OCI-LY1 (cell line): ENCODE measurements at regions not wholly inside any gene's neighbourhood (a gene's known extent, or its start where the extent isn't known, plus 50 kb on each side); places are given as distances from the start of the nearest gene placed in this dataset.

ENCODE experiments used
- H2AFZ ChIP-seq: fragments of 200-600 bp; sonication (generic), shearing (Covaris generic); 2 replicates; pipeline ENCODE4 v1.6.0; 2014; ENCODE audit warnings: antibody characterized with exemption, mild to moderate bottlenecking, low read length
- H3F3A ChIP-seq: fragments of 200-600 bp; sonication (generic), shearing (Covaris generic); 2 replicates; pipeline ENCODE4 v1.6.0; 2014; ENCODE audit warnings: mild to moderate bottlenecking, antibody characterized with exemption, low read length, moderate library complexity; ENCODE audit not compliant: insufficient read depth
- H3K27ac ChIP-seq: fragments of 200-600 bp; sonication (generic); 2 replicates; pipeline ENCODE4 v1.5.1; 2014; ENCODE audit warnings: low read length, mixed run types, mild to moderate bottlenecking, low read depth; ENCODE audit not compliant: poor library complexity, severe bottlenecking
- H3K27me3 ChIP-seq: fragments of 200-600 bp; sonication (generic); 2 replicates; pipeline ENCODE4 v1.6.0; 2014; ENCODE audit warnings: antibody characterized with exemption, mild to moderate bottlenecking, low read length, moderate library complexity; ENCODE audit not compliant: insufficient read depth
- H3K36me3 ChIP-seq: fragments of 200-600 bp; sonication (generic); 2 replicates; pipeline ENCODE4 v1.6.1; 2014; ENCODE audit warnings: mild to moderate bottlenecking, antibody characterized with exemption, low read length, moderate library complexity, mixed read lengths; ENCODE audit not compliant: insufficient read depth
- H3K4me1 ChIP-seq: fragments of 200-600 bp; sonication (generic); 2 replicates; pipeline ENCODE4 v1.5.1; 2014; ENCODE audit warnings: mild to moderate bottlenecking, low read length, moderate library complexity; ENCODE audit not compliant: insufficient read depth, severe bottlenecking
- H3K4me2 ChIP-seq: fragments of 200-600 bp; sonication (generic), shearing (Covaris generic); 2 replicates; pipeline ENCODE4 v1.6.1; 2014; ENCODE audit warnings: low read length
- H3K4me3 ChIP-seq: fragments of 200-600 bp; sonication (generic); 2 replicates; pipeline ENCODE4 v1.5.1; 2014; ENCODE audit warnings: low read length, low read depth, mild to moderate bottlenecking, mixed read lengths; ENCODE audit not compliant: poor library complexity, severe bottlenecking
- H3K79me2 ChIP-seq: fragments of 200-600 bp; shearing (Covaris generic); 2 replicates; pipeline ENCODE4 v1.6.1; 2016; ENCODE audit warnings: mixed run types, low read length, mixed read lengths; ENCODE audit not compliant: insufficient read depth
- H3K9ac ChIP-seq: fragments of 200-600 bp; sonication (generic), shearing (Covaris generic); 2 replicates; pipeline ENCODE4 v1.6.1; 2014; ENCODE audit warnings: mild to moderate bottlenecking, low read length, mixed read lengths
- H3K9me2 ChIP-seq: fragments of 200-600 bp; sonication (generic), shearing (Covaris generic); 2 replicates; pipeline ENCODE4 v1.6.1; 2014; ENCODE audit warnings: low read depth, mild to moderate bottlenecking, low read length, mixed read lengths
- H3K9me3 ChIP-seq: fragments of 200-600 bp; shearing (Covaris generic); 2 replicates; pipeline ENCODE4 v1.6.1; 2014; ENCODE audit warnings: low read length, mixed read lengths
- H4K20me1 ChIP-seq: fragments of 200-600 bp; sonication (generic), shearing (Covaris generic); 2 replicates; pipeline ENCODE4 v1.6.0; 2016; ENCODE audit warnings: mild to moderate bottlenecking, low read length; ENCODE audit not compliant: insufficient read depth
- EZH2 ChIP-seq: fragments of 200-600 bp; sonication (generic), shearing (Covaris generic); IDR thresholded peaks from 2 replicates; pipeline ENCODE4 v1.8.0; 2017; ENCODE audit warnings: borderline replicate concordance, mixed run types, mild to moderate bottlenecking, antibody characterized with exemption, low read length, moderate library complexity, mixed read lengths
- TF ChIP-seq, protein P1 (sequence below): fragments of 200-600 bp; sonication (generic), shearing (Covaris generic); IDR thresholded peaks from 2 replicates; pipeline ENCODE4 v1.5.1; 2017; ENCODE audit warnings: mild to moderate bottlenecking, antibody characterized with exemption, low read length, moderate library complexity, mixed read lengths

DNA sequence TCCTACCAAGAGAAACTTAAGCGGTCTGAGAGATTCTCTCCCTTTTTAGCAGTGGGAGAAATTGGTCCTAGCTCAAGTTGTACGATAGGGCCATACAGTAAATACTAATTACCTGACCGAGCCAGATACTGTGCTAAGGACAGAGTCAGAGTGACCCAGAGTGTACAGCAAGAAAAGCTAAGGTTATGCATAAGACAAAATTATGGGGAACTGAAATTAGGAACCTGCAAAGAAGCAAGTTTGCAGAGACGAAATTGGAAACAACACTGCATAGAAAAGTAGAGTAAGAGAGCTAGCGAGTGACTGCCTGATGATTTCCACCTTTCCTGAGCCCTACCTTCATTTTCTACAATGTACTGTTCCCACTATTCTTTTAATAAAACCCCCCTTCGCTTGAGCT lies 278.1 kb downstream of the NKX6-1 start:
- Histone ChIP-seq H3K36me3 (no peaks in the 10 kb centered on the region), H3K27me3 (no peaks in the 10 kb centered on the region), H3K9me2 (no peaks in the 10 kb centered on the region), H3K4me2 (no peak overlapping the region), H3K4me1 (no peaks in the 10 kb centered on the region), H2AFZ (no peak overlapping the region), H3K79me2 (no peaks in the 10 kb centered on the region), H3K9me3 (no peaks in the 10 kb centered on the region), H3F3A (no peaks in the 10 kb centered on the region), H3K4me3 (no peak overlapping the region), H3K27ac (no peak overlapping the region), H3K9ac (no peak overlapping the region), H4K20me1 (no peaks in the 10 kb centered on the region)
- TF ChIP-seq EZH2, result no peak
- TF ChIP-seq, protein P1, sequence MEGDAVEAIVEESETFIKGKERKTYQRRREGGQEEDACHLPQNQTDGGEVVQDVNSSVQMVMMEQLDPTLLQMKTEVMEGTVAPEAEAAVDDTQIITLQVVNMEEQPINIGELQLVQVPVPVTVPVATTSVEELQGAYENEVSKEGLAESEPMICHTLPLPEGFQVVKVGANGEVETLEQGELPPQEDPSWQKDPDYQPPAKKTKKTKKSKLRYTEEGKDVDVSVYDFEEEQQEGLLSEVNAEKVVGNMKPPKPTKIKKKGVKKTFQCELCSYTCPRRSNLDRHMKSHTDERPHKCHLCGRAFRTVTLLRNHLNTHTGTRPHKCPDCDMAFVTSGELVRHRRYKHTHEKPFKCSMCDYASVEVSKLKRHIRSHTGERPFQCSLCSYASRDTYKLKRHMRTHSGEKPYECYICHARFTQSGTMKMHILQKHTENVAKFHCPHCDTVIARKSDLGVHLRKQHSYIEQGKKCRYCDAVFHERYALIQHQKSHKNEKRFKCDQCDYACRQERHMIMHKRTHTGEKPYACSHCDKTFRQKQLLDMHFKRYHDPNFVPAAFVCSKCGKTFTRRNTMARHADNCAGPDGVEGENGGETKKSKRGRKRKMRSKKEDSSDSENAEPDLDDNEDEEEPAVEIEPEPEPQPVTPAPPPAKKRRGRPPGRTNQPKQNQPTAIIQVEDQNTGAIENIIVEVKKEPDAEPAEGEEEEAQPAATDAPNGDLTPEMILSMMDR, result no peak

DNA sequence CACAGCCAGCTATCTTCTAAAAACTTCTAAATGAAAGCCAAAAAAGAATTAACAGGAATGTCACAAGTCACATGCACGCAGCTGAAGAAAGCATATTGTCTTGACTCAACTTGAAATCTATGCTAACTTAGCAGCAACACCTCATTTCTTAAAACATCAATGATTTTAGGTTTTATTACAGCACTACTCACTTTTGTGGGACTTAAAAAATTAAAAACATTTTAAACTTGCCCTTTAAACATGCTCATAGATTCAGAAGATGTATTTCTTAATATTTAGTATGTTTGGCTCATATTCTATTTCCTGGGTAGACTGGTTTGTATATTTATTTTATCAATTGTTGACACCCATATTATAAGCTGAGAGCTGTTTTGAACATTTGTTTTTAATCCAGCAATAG lies 279.4 kb downstream of the NKX6-1 start:
- Histone ChIP-seq H4K20me1 (no peaks in the 10 kb centered on the region), H3K36me3 (no peaks in the 10 kb centered on the region), H3K27ac (no peak overlapping the region), H3K9me2 (no peaks in the 10 kb centered on the region), H3K4me1 (no peaks in the 10 kb centered on the region), H3K4me2 (no peak overlapping the region), H2AFZ (no peak overlapping the region), H3K79me2 (no peaks in the 10 kb centered on the region), H3K9me3 (no peaks in the 10 kb centered on the region), H3K27me3 (no peaks in the 10 kb centered on the region), H3K4me3 (no peak overlapping the region), H3F3A (no peaks in the 10 kb centered on the region), H3K9ac (no peak overlapping the region)
- TF ChIP-seq, protein P1, result no peak
- no peak for TF ChIP-seq EZH2

DNA sequence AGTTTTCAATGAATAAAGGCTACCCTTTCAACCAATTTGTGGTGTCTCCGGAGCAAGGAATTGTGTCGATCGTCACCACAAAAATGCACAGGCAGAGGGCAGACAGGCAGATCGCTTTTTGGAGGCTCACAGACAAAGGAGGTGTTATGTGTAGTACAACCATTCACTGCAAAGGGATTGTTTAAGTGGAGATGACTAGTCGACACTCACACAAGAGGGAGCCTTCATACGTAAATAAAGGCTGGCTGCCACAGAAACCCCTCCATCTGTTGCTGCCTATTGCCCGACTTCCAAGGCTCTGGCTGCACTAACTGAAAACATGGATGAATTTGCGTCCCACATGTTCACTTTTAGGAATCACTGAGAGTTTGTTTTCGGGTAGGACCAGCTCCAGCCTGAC lies 281.1 kb downstream of the NKX6-1 start:
- TF ChIP-seq, protein P1, result no peak
- TF ChIP-seq EZH2, result no peak
- no peak overlapping the region for H2AFZ ChIP-seq

More for the DNA sequence above, 281.1 kb downstream of the NKX6-1 start:
- Histone ChIP-seq H3K9me2 (no peaks in the 10 kb centered on the region), H3K27ac (no peak overlapping the region), H3K36me3 (no peaks in the 10 kb centered on the region), H4K20me1 (no peaks in the 10 kb centered on the region), H3K4me1 (no peaks in the 10 kb centered on the region), H3K79me2 (no peaks in the 10 kb centered on the region), H3K27me3 (no peaks in the 10 kb centered on the region), H3K4me2 (no peak overlapping the region), H3K9ac (no peak overlapping the region), H3F3A (no peaks in the 10 kb centered on the region), H3K4me3 (no peak overlapping the region), H3K9me3 (no peaks in the 10 kb centered on the region)
